Stimulated activated CD8-positive, alpha-beta memory T cell treated with anti-CD3 and anti-CD28 coated beads, Interleukin-7, amount 100 ng/mL, for 4 hours (primary cell): ENCODE measurements at regions not wholly inside any gene's neighbourhood (a gene's known extent, or its start where the extent isn't known, plus 50 kb on each side); places are given as distances from the start of the nearest gene placed in this dataset.

Experiments
- DNase-seq, 2 donors: peaks; one replicate each; pipeline ENCODE4 v3.0.0-alpha.2; 2020; ENCODE audit warnings: low read depth in 2 of 2

- DNase-seq: no peak
Observed at GRCh38 chr4:129346734-129347133, 250.8 kb downstream of the C4orf33 start.

- no peak for DNase-seq
Observed at GRCh38 chr4:129350834-129351721, 255.1 kb downstream of the C4orf33 start.

- no peak for DNase-seq
Observed at GRCh38 chr4:129352480-129352879, 256.5 kb downstream of the C4orf33 start.

- DNase-seq: no peak
Observed at GRCh38 chr4:129353490-129353889, 257.5 kb downstream of the C4orf33 start.

- DNase-seq: no peak
Observed at GRCh38 chr4:129355031-129355430, 259.1 kb downstream of the C4orf33 start.

GRCh38 chr4:129355516-129355915 is 259.6 kb downstream of the C4orf33 start:
- DNase-seq: no peak

- no peak for DNase-seq
Observed at GRCh38 chr4:129358571-129358970, 262.6 kb downstream of the C4orf33 start.

- DNase-seq: no peak
Observed at GRCh38 chr4:129359461-129359860, 263.5 kb downstream of the C4orf33 start.

- no peak for DNase-seq
Observed at GRCh38 chr4:129362691-129363274, 266.8 kb downstream of the C4orf33 start.

GRCh38 chr4:129364747-129365452 is 268.9 kb downstream of the C4orf33 start:
- no peak for DNase-seq

GRCh38 chr4:129369361-129370010 is 273.5 kb downstream of the C4orf33 start:
- no peak for DNase-seq

GRCh38 chr4:129371065-129371464 is 275.1 kb downstream of the C4orf33 start:
- no peak for DNase-seq

GRCh38 chr4:129371926-129372325 is 276.0 kb downstream of the C4orf33 start:
- DNase-seq: no peak

- DNase-seq: no peak
Observed at GRCh38 chr4:129377131-129377845, 281.3 kb downstream of the C4orf33 start.

GRCh38 chr4:129378364-129378763 is 282.4 kb downstream of the C4orf33 start:
- no peak for DNase-seq

GRCh38 chr4:129379429-129379828 is 283.5 kb downstream of the C4orf33 start:
- DNase-seq: no peak

- no peak for DNase-seq
Observed at GRCh38 chr4:129384974-129385373, 289.0 kb downstream of the C4orf33 start.

GRCh38 chr4:129387666-129388065 is 291.7 kb downstream of the C4orf33 start:
- DNase-seq: no peak

GRCh38 chr4:129393976-129394375 is 298.0 kb downstream of the C4orf33 start:
- DNase-seq: no peak

GRCh38 chr4:129394635-129395034 is 298.7 kb downstream of the C4orf33 start:
- no peak for DNase-seq

- DNase-seq: no peak
Observed at GRCh38 chr4:129403848-129404247, 307.9 kb downstream of the C4orf33 start.
